Liver (tissue), 3 donors: ENCODE measurements at regions not wholly inside any gene's neighbourhood (a gene's known extent, or its start where the extent isn't known, plus 50 kb on each side); places are given as distances from the start of the nearest gene placed in this dataset.

Source experiments
- ATF3 ChIP-seq: IDR thresholded peaks from 2 replicates; pipeline ENCODE4 v1.6.1; 2016; ENCODE audit warnings: antibody characterized with exemption
- CTCF ChIP-seq: fragments of 150-350 bp; IDR thresholded peaks from 2 replicates; pipeline ENCODE4 v1.5.1; 2017; ENCODE audit warnings: improper control_type of control experiment, low read depth, low read length; ENCODE audit not compliant: missing input control
- EGR1 ChIP-seq, 2 donors: IDR thresholded peaks; 2 replicates each; pipeline ENCODE4 v1.6.1; 2016 to 2018; ENCODE audit warnings: antibody characterized with exemption in 2 of 2, low read depth in 2 of 2
- FOXA1 ChIP-seq: IDR thresholded peaks from 2 replicates; pipeline ENCODE4 v1.6.1; 2016; ENCODE audit warnings: antibody characterized with exemption
- GABPA ChIP-seq, 2 donors: IDR thresholded peaks in 1 of 2; conservative IDR thresholded peaks in 1 of 2; 2 replicates each; pipeline ENCODE4 v1.6.1; 2016; ENCODE audit warnings: antibody characterized with exemption in 2 of 2, mild to moderate bottlenecking in 1 of 2, moderate library complexity in 1 of 2
- JUND ChIP-seq, 2 donors: IDR thresholded peaks; 2 replicates each; pipeline ENCODE4 v1.6.1; 2016; ENCODE audit warnings: antibody characterized with exemption in 2 of 2
- MAX ChIP-seq: IDR thresholded peaks from 2 replicates; pipeline ENCODE4 v1.6.1; 2016; ENCODE audit warnings: antibody characterized with exemption
- RAD21 ChIP-seq, 2 donors: IDR thresholded peaks; 2 replicates each; pipeline ENCODE4 v1.6.1; 2016; ENCODE audit warnings: antibody characterized with exemption in 2 of 2, mild to moderate bottlenecking in 2 of 2
- REST ChIP-seq: IDR thresholded peaks from 2 replicates; pipeline ENCODE4 v1.6.1; 2016; ENCODE audit warnings: antibody characterized with exemption, mild to moderate bottlenecking
- RXRA ChIP-seq, 2 donors: IDR thresholded peaks; 2 replicates each; pipeline ENCODE4 v1.6.1; 2017 to 2018; ENCODE audit warnings: antibody characterized with exemption in 2 of 2, mild to moderate bottlenecking in 1 of 2
- SP1 ChIP-seq: IDR thresholded peaks from 2 replicates; pipeline ENCODE4 v1.6.1; 2018; ENCODE audit warnings: antibody characterized with exemption, mild to moderate bottlenecking
- TAF1 ChIP-seq: conservative IDR thresholded peaks from 2 replicates; pipeline ENCODE4 v1.6.1; 2016; ENCODE audit warnings: antibody characterized with exemption, mild to moderate bottlenecking
- YY1 ChIP-seq: IDR thresholded peaks from 2 replicates; pipeline ENCODE4 v1.6.1; 2016; ENCODE audit warnings: antibody characterized with exemption, mild to moderate bottlenecking
- ZBTB33 ChIP-seq: IDR thresholded peaks from 2 replicates; pipeline ENCODE4 v1.6.1; 2016; ENCODE audit warnings: antibody characterized with exemption
- donor health status: healthy.
- donor health status: healthy.

- no peak for TF ChIP-seq CTCF
- TF ChIP-seq GABPA (IDR thresholded peaks at IDR 0.05 in 1 of 2, conservative IDR thresholded peaks at IDR 0.05 in 1 of 2): no peak
- no peak for TF ChIP-seq YY1
- TF ChIP-seq EGR1 (IDR thresholded peaks at IDR 0.05; ENCODE audit: low read depth in 2 of 2): no peak
- no peak for TF ChIP-seq RXRA (IDR thresholded peaks at IDR 0.05)
- no peak for TF ChIP-seq TAF1
- no peak for TF ChIP-seq RAD21 (IDR thresholded peaks at IDR 0.05)
- no peak for TF ChIP-seq ATF3
- no peak for TF ChIP-seq SP1
- TF ChIP-seq JUND (IDR thresholded peaks at IDR 0.05): no peak
- no peak for TF ChIP-seq MAX
- TF ChIP-seq REST: no peak
- TF ChIP-seq FOXA1: no peak
- no peak for TF ChIP-seq ZBTB33
Measured at GRCh38 chr1:59232216-59232615, 64.7 kb upstream of the FGGY start.
